Medulla oblongata (tissue), 1 donor: ENCODE measurements at regions not wholly inside any gene's neighbourhood (a gene's known extent, or its start where the extent isn't known, plus 50 kb on each side); places are given as distances from the start of the nearest gene placed in this dataset.

Experiments used
- DNase-seq: peaks from one replicate; pipeline ENCODE4 v3.0.0-alpha.2; 2015; ENCODE audit errors: extremely low spot score

DNA sequence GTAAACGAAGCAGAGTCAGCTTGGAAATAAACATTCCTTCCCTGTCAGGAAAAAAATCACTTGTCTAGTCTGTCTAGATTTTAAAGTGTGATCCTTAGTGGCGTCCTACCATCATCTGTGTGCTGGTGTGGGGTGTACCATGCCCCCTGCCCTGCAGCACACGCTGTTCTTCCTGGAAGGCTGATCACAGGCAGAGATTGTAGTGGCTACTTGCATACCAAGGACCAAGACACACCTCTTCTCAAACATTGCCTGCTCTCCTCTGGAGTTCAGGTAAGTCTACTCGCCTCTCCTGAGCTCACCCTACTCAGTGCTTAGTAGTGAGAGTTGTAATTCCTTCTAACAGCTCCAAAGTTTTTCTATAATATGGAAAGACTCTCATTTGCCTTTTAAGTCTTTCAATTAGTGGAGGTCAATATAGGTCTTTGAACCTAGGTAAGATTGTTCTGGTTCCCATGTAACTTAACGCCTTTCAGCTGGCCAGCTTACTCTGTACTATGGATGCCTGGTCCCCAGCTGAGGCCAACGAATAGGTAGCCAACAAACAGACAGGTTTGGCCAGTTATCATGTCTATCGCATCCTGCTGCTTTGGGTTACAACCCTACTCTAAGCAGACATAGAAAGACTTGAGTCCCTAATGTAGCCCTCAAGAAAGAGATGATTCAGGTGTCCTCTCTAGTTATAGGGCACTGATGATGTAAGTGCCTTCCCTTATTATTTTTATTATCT is 55.4 kb downstream of the XCL1 start:
- no peak for DNase-seq

DNA sequence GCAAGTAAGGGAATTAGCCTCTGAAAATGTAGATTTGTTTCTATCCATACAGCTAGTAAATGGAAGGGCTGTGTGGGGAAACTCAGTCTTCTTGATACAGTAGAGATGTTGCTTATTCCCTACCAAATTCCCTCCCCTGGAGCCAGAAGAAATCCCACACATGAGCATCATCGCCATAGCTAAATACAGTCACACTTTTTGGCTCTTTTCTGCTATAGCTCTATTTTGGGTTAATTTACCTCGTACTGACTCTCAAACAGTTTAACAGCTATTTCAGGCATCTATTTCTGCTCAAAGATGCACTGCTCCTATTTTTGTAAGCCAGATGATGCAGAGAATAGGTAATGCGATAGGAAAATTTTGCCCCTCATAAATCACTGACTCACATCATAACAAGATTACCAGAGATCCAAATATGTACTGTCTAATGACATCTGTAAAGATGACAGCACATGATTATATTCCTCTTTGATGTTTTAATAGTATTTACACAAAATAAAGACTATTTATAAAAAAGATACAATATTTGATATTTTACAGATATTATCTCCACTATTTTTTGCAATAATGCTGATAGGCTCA is 58.6 kb downstream of the XCL1 start:
- DNase-seq = no peak

DNA sequence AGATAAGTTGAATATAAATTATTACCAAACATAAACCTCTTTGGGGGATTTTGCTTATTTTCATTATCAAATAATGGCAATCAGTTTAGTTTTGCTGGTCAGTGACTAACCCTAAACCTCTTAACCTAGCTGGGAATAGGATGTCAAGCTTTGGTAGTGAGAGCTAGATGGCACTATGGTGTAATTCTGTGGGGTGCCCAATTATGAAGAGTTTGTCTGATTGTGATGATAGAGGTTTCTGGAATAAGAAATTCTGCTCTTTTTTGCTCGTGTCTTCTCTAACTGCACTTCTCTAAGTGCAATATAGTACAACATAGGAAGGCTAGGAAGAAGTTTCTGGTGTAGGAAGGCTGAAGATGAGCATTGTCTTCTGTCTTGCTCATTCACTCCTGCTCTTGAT is 59.8 kb downstream of the XCL1 start:
- peak; percentile 71 for DNase-seq

DNA sequence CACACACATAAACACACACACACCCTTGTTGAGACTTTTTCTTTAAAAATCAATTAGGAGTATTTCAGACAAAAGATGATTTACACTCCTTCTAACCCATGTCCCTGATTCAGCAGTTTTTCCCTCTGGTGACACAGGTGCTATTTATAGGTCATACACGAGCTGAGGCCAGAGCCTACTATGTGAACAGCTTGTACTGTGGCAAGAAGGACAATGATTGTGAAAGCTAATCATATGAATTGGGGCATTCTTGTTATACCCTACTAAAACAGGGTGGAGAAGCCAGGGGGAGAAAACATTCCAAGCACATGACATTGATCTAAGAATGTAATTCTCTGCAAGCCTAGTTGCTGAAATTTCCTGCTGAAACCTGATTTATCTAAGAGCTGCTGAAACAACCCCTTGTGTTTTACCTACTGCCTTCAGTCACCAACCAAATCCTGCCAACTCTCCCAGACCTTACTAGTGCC is 60.3 kb downstream of the XCL1 start:
- peak; percentile 59 for DNase-seq

DNA sequence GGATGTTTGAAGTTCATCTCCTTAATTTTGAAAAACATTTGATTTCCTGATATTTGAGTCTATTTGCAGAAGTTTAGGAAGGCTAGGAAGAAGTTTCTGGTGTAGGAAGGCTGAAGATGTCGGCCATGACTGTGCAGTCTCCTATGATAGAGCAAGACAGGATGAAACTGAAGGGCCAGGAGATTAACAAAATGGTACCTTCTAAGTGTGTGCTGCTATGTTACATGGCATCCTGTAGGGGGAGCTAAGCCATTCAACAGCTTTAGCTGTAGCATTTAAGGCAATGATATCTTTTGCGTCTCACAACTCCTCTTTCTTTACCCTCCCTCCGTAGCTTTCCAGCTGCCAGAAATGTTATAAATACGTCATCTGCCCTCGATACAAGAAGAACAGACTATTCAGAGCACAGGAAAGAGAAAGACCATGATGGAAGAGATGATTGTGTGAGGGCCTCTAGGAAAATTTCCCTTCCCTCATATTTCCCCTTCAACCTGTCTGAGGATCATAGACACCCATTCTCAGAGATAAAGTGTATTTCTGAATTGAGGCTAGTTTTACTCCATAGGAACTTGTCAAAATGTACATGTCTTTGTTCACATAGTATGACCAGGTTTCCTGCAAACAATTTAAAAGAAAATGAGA is 61.1 kb downstream of the XCL1 start:
- peak; percentile 62 for DNase-seq

DNA sequence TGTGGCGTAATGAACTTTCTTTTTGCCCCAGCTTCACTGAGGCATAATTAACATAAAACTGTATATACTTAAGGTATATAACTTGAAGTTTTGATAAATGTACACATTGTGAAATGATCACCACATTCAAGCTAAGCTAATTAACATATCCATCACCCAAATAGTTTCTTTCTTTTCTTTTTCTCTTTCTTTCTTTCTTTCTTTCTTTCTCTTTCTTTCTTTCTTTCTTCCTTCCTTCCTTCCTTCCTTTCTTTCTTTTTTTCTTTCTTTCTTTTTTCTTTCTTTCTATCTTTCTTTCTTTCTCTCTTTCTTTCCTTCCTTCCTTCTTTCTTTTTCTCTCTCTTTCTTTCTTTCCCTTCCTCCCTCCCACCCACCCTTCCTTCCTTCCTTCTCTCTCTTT is 62.5 kb downstream of the XCL1 start:
- DNase-seq = no peak

DNA sequence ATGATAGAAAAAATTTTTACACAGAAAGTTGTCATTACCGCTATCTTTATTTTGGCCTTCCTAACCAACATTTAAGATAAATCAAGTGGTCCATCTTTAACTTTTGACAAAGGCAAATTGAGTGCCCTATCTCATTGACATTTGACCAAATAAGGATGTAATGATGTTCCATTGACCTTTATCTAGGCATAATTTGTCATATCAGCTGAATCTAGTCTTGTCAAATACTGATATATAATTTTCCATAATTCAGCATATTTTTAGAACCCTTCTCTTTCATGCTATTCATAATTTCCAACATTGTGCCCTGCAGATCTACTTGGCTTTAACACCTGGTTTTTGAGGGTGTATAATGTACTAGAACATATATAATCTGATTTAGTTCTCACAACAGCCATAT is 63.8 kb downstream of the XCL1 start:
- no peak for DNase-seq

DNA sequence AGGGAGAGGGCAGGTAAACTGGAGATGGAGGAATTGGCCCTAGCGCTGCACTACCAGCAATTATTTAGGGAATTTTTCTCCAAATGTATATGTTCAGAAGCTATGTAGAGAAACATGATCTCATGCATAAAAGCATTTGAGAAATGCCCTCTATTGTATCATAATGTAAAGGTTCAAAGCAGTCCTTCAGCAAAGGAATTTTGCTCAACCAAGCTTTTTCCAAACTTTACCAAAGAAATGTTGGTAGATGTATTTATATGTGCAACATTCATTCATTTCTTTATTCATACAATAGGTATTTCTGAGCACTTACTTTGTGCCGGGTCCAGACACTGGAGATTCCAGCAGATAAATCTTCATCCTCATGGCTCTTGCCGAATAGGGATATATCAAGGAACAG is 64.4 kb downstream of the XCL1 start:
- no peak for DNase-seq

DNA sequence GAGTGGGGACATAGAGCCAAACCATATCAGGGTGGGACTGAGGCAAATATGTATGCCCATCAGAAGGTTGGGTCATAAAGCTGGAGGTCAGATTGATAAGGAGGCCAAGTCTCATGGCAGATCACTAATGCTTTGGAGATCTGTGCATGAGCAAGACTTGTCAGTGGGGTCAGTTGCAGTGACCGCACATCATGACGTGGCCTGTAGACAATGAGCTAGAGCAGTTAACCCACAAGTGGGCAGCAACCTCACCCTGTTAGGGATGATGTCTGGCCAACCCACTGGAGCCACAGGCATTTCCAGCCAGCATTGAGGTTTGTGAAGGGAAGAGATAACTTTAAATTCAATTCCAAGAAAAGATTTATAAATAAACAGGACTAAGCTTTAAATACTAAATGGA is 66.7 kb downstream of the XCL1 start:
- DNase-seq = no peak
